HG02870 (cell line): ENCODE measurements at regions not wholly inside any gene's neighbourhood (a gene's known extent, or its start where the extent isn't known, plus 50 kb on each side); places are given as distances from the start of the nearest gene placed in this dataset.

ENCODE experiments used
- ATAC-seq: cut with Tn5 transposase; IDR thresholded peaks from one replicate; pipeline ENCODE4 v1.9.1; 2021; ENCODE audit warnings: mild to moderate bottlenecking, moderate library complexity; ENCODE audit not compliant: unreplicated experiment

GRCh38 chr11:91872243-91872642, 352.4 kb upstream of the FAT3 start:
- no peak for ATAC-seq

- ATAC-seq = no peak
Measured at GRCh38 chr11:91871791-91872190, 352.8 kb upstream of the FAT3 start.

- ATAC-seq = no peak
Measured at GRCh38 chr11:91871048-91871447, 353.6 kb upstream of the FAT3 start.

- no peak for ATAC-seq
Measured at GRCh38 chr11:91869686-91870085, 354.9 kb upstream of the FAT3 start.

- ATAC-seq = no peak
Measured at GRCh38 chr11:91866642-91867041, 358.0 kb upstream of the FAT3 start.

GRCh38 chr11:91860661-91861060, 364.0 kb upstream of the FAT3 start:
- no peak for ATAC-seq

- ATAC-seq = no peak
Measured at GRCh38 chr11:91859666-91860065, 365.0 kb upstream of the FAT3 start.

- no peak for ATAC-seq
Measured at GRCh38 chr11:91857179-91857578, 367.4 kb upstream of the FAT3 start.

- ATAC-seq = no peak
Measured at GRCh38 chr11:91854780-91855179, 369.8 kb upstream of the FAT3 start.

GRCh38 chr11:91854171-91854570, 370.4 kb upstream of the FAT3 start:
- ATAC-seq = no peak

GRCh38 chr11:91851908-91852307, 372.7 kb upstream of the FAT3 start:
- ATAC-seq = no peak

GRCh38 chr11:91850533-91851275, 373.9 kb upstream of the FAT3 start:
- no peak for ATAC-seq

GRCh38 chr11:91850021-91850420, 374.6 kb upstream of the FAT3 start:
- ATAC-seq = no peak

- no peak for ATAC-seq
Measured at GRCh38 chr11:91846649-91847048, 378.0 kb upstream of the FAT3 start.

- no peak for ATAC-seq
Measured at GRCh38 chr11:91846002-91846401, 378.6 kb upstream of the FAT3 start.

GRCh38 chr11:91840640-91841240, 383.9 kb upstream of the FAT3 start:
- ATAC-seq = no peak

GRCh38 chr11:91837411-91838330, 386.9 kb upstream of the FAT3 start:
- no peak for ATAC-seq

- no peak for ATAC-seq
Measured at GRCh38 chr11:91835051-91835560, 389.5 kb upstream of the FAT3 start.

GRCh38 chr11:91828901-91829300, 395.7 kb upstream of the FAT3 start:
- ATAC-seq = no peak

- ATAC-seq = no peak
Measured at GRCh38 chr11:91825777-91826176, 398.8 kb upstream of the FAT3 start.

GRCh38 chr11:91823252-91823830, 401.3 kb upstream of the FAT3 start:
- no peak for ATAC-seq
